Muscle of leg (tissue), 3 donors: ENCODE measurements at regions not wholly inside any gene's neighbourhood (a gene's known extent, or its start where the extent isn't known, plus 50 kb on each side); places are given as distances from the start of the nearest gene placed in this dataset.
A peak's percentile ranks its signal among the peaks of the same experiment; 100 is the strongest.
"Not testable (repeated sequence)": the region's sequence is repeated elsewhere in the genome, so short reads cannot be mapped to it uniquely, and the experiment has no call there.

Experiments used
- DNase-seq: peaks from one replicate; pipeline ENCODE4 v3.0.0; 2013
- H3K27ac ChIP-seq: one replicate; pipeline ENCODE4 v1.5.1; 2013; ENCODE audit warnings: mild to moderate bottlenecking, low read length, control low read depth
- H3K27me3 ChIP-seq: one replicate; pipeline ENCODE4 v1.6.1; 2013; ENCODE audit warnings: low read length; ENCODE audit not compliant: control insufficient read depth, insufficient read depth
- H3K36me3 ChIP-seq: one replicate; pipeline ENCODE4 v1.6.1; 2013; ENCODE audit warnings: low read length; ENCODE audit not compliant: control insufficient read depth, insufficient read depth
- H3K4me1 ChIP-seq: one replicate; pipeline ENCODE4 v1.6.1; 2013; ENCODE audit warnings: low read length; ENCODE audit not compliant: control insufficient read depth, insufficient read depth
- H3K4me3 ChIP-seq: one replicate; pipeline ENCODE4 v1.5.1; 2013; ENCODE audit warnings: low read length, control low read depth
- H3K9me3 ChIP-seq: replicated peaks from 2 replicates; pipeline ENCODE4 v1.6.1; 2013; ENCODE audit warnings: low read depth, low read length; ENCODE audit not compliant: control insufficient read depth
- WGBS: methylation state at CpG from one replicate; pipeline ENCODE4 v1.1.5; 2013; ENCODE audit warnings: missing lambda C conversion rate; ENCODE audit not compliant: insufficient coverage; 5-methylcytosine and 5-hydroxymethylcytosine counted together

DNA sequence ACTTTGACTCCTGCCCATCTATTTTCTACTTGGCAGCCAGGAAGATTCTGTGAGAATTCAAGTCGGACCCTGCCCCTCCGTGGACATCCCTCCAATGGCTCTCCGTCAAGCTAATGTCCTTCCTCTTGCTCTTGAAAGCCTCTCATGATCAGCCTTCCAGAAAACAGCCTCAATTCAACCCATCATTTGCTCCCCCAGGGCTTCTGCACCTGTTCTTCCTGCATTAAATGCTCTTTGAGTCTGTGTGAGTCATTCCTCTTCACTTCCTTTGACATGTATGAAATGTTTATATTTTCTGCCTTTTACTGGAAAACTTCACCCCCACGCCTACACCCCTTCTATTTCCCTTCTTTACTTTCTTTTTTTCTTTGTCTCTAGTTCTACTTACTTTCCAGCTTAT is 734.1 kb upstream of the ZP4 start:
- Histone ChIP-seq H3K36me3 (no peaks in the 10 kb centered on the region), H3K4me1 (no peaks in the 10 kb centered on the region), H3K27me3 (no peaks in the 10 kb centered on the region), H3K4me3 (no peak overlapping the region), H3K27ac (no peak overlapping the region), H3K9me3 (no peaks in the 10 kb centered on the region)
- WGBS, result 38% methylated on average over 3 of the region's 4 CpGs
- DNase-seq, result peak; percentile 25

DNA sequence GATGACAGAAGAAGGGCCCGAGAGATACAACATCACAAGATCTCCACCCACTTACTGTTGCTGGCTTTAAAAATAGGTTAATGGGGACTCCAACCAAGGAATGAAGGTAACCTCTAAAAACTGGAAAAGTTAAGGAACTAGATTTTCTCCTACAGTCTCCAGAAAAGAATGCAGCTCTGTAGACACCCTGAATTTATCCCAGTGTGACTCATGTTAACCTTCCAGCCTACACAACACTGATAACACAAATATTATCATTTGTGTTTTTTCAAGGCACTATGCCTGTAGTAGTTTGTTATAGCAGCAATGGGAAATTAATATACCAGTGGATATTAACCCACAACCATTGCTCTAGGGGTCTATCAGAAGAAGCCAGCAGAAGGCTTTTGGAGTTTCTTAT is 730.7 kb upstream of the ZP4 start:
- Histone ChIP-seq H3K4me1 (no peaks in the 10 kb centered on the region), H3K36me3 (no peaks in the 10 kb centered on the region), H3K27me3 (no peaks in the 10 kb centered on the region), H3K4me3 (no peak overlapping the region), H3K27ac (no peak overlapping the region), H3K9me3 (no peaks in the 10 kb centered on the region)
- no CpG with 5 or more reads among the region's 1 CpG for WGBS
- DNase-seq, result no peak

DNA sequence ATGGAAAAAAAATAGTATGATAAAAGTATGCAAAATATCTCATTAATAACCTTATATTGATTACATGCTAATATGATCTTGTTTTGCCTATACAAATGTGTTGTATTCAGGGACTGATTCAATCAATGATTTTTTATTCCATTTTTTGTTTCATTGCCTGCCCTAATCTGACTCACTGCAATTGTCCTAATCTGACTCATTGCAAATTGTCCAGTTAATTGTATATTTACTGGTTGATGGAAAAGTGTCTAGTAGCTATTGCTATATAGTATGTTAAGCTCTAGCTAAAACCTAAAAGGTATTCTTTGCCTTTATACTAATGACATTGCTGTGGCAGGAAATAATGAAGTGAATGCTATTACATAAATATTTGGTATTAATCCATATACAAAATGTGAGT is 728.9 kb upstream of the ZP4 start:
- no peaks in the 10 kb centered on the region for H3K9me3 ChIP-seq
- no peaks in the 10 kb centered on the region for H3K36me3 ChIP-seq
- no peaks in the 10 kb centered on the region for H3K4me1 ChIP-seq
- H3K4me3 ChIP-seq, result no peak overlapping the region
- DNase-seq, result no peak
- no peaks in the 10 kb centered on the region for H3K27me3 ChIP-seq
- H3K27ac ChIP-seq, result no peak overlapping the region

DNA sequence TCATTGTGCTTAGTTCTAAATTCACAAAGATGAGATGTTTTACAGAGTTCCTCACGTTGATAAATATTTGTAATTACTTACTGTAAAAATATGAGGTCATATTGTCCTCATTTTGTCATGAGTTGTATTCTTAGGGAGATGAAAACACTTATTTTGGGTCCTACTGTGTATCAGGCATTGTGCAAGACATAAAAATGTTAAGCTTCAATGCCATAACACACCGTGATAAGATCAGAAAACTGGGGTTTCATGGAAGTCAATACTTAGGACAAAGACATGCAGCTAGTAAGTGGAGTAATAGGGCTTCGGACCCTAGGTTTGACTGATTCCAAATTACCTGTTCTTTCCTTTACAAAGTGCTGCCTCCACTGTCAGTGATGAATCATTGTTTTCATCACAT is 720.7 kb upstream of the ZP4 start:
- DNase-seq, result no peak
- Histone ChIP-seq H3K36me3 (no peaks in the 10 kb centered on the region), H3K9me3 (no peaks in the 10 kb centered on the region), H3K4me1 (no peaks in the 10 kb centered on the region), H3K4me3 (no peak overlapping the region), H3K27me3 (no peaks in the 10 kb centered on the region), H3K27ac (no peak overlapping the region)
- 100% methylated on average over 1 of the region's 3 CpGs for WGBS

DNA sequence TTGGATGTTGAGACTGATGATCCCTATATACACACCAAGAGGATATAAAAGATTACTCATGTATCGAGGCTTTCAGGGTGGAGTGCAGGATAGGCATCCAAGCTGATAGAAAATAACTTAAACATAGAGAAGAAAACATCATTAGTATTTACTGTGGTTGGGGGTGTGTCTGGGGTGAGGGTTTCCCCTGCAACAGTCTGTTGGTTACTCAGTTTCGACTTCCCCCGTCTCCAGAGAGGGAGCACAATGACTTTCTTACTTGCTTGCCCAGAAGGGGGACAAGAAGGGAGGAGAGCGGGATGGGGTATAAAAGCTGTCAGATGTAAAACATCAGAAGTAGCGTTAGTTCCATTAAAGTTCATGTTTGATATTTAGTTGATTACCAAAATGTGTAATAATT is 717.4 kb upstream of the ZP4 start:
- Histone ChIP-seq H3K27ac (no peak overlapping the region), H3K27me3 (no peaks in the 10 kb centered on the region), H3K36me3 (no peaks in the 10 kb centered on the region), H3K4me1 (no peaks in the 10 kb centered on the region), H3K4me3 (no peak overlapping the region), H3K9me3 (no peaks in the 10 kb centered on the region)
- no peak for DNase-seq
- WGBS, result 50% methylated on average over 2 of the region's 5 CpGs

DNA sequence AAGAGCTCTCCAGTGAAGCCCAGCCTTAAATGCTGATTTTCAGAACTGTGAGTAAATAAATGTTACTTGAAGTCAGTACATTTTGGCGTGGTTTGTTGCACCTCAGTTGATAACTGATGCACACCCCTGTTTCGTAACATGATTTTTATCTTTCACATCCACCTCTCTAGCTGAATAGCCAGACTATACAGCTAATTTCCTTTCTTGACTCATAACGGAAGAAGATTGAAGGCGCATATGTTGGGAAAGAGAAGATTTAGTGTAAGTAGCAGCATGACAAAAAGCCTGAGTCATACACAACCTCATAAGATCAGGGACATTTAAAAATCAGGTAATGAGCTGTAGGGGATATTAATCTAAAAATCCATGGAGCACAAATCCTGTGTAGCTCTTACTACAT is 716.2 kb upstream of the ZP4 start:
- Histone ChIP-seq H3K27ac (no peak overlapping the region), H3K27me3 (no peaks in the 10 kb centered on the region), H3K4me1 (no peaks in the 10 kb centered on the region), H3K4me3 (no peak overlapping the region), H3K36me3 (no peaks in the 10 kb centered on the region), H3K9me3 (no peaks in the 10 kb centered on the region)
- no CpG with 5 or more reads among the region's 4 CpGs for WGBS
- no peak for DNase-seq

DNA sequence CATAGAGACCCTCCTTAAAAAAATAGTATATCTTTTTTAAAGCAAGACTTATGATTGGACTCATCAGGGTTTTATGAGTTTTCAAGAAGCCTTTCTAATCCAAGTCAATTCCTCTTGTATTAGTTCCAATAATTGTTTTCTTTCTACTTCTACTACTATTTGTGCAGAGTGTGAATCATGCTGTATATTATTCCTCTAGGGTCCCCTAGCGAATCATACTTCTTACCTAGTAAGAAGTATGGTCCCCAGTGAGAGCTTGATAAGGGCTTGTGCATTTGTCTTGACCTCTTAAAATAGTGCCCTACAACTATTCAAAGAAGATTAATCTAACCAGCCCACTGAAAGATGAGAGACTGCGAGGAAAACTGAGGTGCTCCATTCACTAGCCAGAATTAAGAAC is 715.7 kb upstream of the ZP4 start:
- H3K9me3 ChIP-seq, result no peaks in the 10 kb centered on the region
- WGBS, result 71% methylated on average over 1 of the region's 2 CpGs
- H3K27ac ChIP-seq, result no peak overlapping the region
- no peaks in the 10 kb centered on the region for H3K27me3 ChIP-seq
- H3K4me1 ChIP-seq, result no peaks in the 10 kb centered on the region
- H3K36me3 ChIP-seq, result no peaks in the 10 kb centered on the region
- no peak for DNase-seq
- no peak overlapping the region for H3K4me3 ChIP-seq

DNA sequence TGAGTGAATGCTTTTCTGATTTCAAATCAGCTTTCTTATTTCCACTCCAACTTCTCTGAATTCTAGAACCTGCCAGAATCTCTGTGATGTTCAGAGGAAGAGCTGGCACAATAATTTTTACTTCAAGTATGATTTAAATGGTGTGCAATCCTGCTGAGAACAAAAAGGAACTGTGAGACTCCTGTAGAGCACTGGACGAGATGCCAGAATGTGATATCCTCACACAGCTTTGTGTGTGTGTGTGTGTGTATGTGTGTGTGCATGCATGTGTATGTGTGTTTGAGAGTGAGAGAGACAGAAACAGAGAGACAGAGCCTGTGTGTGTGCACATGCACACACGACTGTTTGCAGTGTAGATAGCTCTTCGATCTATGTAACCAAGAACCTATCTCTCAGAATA is 713.6 kb upstream of the ZP4 start:
- H3K27ac ChIP-seq, result no peak overlapping the region
- DNase-seq, result no peak
- H3K4me3 ChIP-seq, result no peak overlapping the region
- H3K4me1 ChIP-seq, result no peaks in the 10 kb centered on the region
- H3K27me3 ChIP-seq, result no peaks in the 10 kb centered on the region
- H3K36me3 ChIP-seq, result no peaks in the 10 kb centered on the region
- H3K9me3 ChIP-seq, result no peaks in the 10 kb centered on the region
- 67% methylated on average over 1 of the region's 3 CpGs for WGBS

DNA sequence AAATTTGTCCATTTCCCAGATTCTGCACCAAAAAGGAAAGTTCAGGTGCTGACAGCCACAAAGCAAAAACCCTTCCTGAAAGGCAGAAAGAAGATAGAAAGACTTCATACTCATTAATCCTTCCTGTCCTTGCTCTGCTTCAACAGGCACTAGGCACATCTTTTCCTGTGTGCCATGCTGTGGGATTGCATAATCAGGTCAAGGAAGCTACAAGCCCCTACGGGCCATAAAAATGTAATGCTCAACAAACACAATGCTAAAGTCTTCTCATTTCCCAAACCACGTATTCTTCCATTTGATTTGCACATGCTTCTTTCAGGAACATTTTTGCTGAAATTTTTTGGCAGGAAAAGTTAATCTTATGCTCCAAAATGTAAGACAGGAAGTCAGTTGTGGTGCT is 710.9 kb upstream of the ZP4 start:
- H3K36me3 ChIP-seq, result not testable (repeated sequence)
- WGBS, result 40% methylated on average over 1 of the region's 2 CpGs
- DNase-seq, result peak; percentile 11

DNA sequence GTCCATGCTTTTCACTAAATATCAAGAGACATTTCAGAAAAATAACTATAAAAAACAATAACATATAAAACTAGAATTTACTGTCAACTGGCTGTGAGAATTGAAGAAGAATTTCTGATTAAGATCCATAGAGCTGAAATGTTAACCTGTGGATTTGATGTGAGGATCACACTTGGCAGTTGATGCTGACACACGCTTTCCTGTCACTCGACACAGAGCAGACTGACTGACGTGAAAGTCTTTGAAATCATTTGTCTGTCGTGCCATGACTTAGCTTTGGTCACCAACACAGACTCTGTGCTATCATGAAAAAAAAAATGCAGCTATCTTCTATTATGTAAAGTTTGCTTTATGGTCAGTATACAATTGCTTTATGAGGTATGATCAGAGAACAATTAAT is 706.0 kb upstream of the ZP4 start:
- H3K4me1 ChIP-seq, result no peaks in the 10 kb centered on the region
- no peaks in the 10 kb centered on the region for H3K36me3 ChIP-seq
- no peak for DNase-seq
- H3K9me3 ChIP-seq, result no peaks in the 10 kb centered on the region
- no peak overlapping the region for H3K4me3 ChIP-seq
- WGBS, result 100% methylated on average over 2 of the region's 4 CpGs
- H3K27ac ChIP-seq, result no peak overlapping the region
- no peaks in the 10 kb centered on the region for H3K27me3 ChIP-seq

More for the DNA sequence above, 710.9 kb upstream of the ZP4 start:
- not testable (repeated sequence) for H3K4me3 ChIP-seq, H3K27ac ChIP-seq, H3K9me3 ChIP-seq, H3K4me1 ChIP-seq, H3K27me3 ChIP-seq

DNA sequence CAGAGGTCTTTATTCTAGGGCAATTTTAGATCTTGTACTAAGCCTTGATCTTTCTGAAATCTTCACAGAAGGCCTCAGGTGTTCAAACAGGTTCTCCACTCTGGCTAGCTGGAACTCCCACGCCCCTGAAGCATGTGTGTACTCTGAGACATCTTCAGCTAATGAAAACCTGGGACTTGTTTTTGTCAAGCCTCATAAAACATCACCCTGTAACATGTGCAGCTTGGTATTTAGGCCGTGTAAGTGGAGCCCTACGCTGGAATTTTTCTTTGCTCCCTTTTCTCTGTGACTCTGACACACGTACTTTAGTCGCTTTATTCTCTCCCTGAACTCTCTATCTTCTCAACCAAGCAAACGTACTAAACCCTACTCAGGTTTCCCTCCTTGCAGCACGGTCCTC is 701.9 kb upstream of the ZP4 start:
- H3K4me1 ChIP-seq, result no peaks in the 10 kb centered on the region
- no peak overlapping the region for H3K4me3 ChIP-seq
- no peak for DNase-seq
- WGBS, result 21% methylated on average over 6 of the region's 7 CpGs
- no peaks in the 10 kb centered on the region for H3K36me3 ChIP-seq
- H3K27ac ChIP-seq, result no peak overlapping the region
- no peaks in the 10 kb centered on the region for H3K9me3 ChIP-seq
- no peaks in the 10 kb centered on the region for H3K27me3 ChIP-seq
